ENCODE measurements at regions not wholly inside any gene's neighbourhood (a gene's known extent, or its start where the extent isn't known, plus 50 kb on each side); places are given as distances from the start of the nearest gene placed in this dataset.
"Not testable (repeated sequence)": the region's sequence is repeated elsewhere in the genome, so short reads cannot be mapped to it uniquely, and the experiment has no call there.

DNA sequence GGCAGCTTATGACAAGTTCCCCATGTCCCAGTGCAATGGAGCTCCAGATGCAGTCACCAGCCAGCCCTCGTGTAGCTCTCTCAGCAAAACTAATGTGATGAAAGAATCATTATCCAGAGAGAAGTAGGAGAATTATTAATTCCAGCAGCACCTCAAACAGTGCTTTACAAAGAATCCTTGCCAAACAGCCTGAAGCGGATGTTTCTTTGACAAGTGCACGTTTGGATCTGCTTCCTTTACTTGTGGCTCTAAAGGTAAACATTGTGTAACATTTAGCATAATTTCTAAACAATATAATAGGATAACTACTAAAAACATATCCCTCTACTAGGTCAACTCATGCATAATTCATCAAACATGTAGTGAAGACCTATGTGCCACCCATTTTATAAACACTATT lies 197.0 kb downstream of the FAM181B start:
- DNase-seq (ENCODE audit: low read depth, low spot score), result no peak

GRCh38 chr11:82533628-82534327 lies 199.9 kb downstream of the FAM181B start:
- DNase-seq (ENCODE audit: low read depth, low spot score), result no peak

DNA sequence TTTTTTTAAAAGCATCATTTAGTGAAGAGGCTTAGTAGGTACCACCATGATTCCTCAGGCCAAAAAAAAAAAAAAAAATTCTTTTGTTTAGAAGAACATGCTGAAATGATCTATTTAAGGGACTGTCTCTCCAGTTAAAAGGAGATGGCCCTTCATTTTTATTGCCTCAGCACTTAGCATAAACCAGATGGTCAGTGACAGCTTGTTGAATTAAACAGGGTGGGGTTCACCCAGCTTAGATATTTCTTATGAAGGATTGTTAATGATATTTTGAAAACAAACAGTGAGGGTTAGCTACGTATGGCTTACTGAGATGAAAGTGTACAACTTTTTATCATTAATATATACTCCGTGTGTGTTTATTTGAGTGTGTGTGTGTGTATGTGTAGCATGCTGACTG lies 203.7 kb downstream of the FAM181B start:
- no peak for DNase-seq (ENCODE audit: low read depth, low spot score)

DNA sequence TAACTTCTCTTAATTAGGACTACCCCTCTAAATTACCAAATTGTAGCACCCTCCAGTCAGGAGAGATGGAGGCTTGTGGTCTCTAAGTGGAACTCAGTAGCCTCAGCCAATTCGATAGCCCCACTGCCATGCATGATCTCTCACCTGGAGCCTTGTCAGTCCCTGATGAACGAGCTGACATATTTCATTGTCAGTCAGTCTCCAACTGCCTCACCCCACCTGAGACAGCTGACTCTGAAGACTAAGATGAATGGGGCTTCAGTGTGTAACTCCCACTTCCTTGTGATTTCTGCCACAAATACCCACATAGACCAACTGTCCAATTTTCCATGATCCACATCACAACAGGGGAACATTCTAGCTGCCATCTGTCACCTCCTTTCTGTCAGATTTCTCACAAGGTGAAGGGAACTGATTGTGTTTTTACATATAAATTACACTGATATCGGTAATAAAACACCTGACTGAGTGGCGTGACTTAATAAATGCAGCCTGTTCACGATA lies 206.5 kb downstream of the FAM181B start:
- no peak for DNase-seq (ENCODE audit: low read depth, low spot score)

- DNase-seq (ENCODE audit: low read depth, low spot score), result no peak
Observed at GRCh38 chr11:82523141-82523540, 210.5 kb downstream of the FAM181B start.

DNA sequence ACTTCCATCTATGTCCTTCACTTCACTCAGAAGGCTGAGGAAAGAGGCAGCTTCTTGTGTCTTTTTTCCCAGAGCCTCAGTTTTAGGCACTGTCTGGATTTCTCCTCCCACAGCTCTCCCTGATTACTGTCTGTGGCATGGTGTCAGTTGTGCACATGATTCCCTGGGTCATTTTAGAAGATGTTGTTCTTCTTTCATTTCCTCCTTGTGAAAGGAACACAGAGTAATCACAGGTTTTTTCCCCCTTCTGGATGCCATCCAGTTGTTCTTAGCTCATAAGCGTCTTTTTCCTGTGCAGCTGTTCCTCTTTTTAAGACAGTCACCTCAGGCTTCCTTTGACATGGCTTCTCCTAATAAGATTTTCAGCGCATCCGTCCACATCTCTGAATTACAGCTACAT lies 212.2 kb downstream of the FAM181B start:
- no peak for DNase-seq (ENCODE audit: low read depth, low spot score)

- no peak for DNase-seq (ENCODE audit: low read depth, low spot score)
Observed at GRCh38 chr11:82507288-82507687, 226.4 kb downstream of the FAM181B start.

GRCh38 chr11:82505379-82505778 lies 228.3 kb downstream of the FAM181B start:
- no peak for DNase-seq (ENCODE audit: low read depth, low spot score)

DNA sequence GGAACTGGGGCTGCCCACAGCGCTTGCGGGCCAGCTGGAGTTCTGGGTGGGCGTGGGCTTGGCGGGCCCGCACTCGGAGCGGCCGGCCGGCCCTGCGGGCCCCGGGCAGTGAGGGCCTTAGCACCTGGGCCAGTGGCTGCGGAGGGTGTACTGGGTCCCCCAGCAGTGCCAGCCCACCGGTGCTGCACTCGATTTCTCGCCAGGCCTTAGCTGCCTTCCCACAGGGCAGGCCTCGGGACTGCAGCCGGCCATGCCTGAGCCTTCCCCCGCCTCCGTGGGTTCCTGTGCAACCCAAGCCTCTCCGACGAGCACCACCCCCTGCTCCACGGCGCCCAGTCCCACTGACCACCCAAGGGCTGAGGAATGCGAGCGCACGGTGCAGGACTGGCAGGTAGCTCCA lies 232.5 kb downstream of the FAM181B start:
- not testable (repeated sequence) for DNase-seq (ENCODE audit: low read depth, low spot score)

GRCh38 chr11:82494988-82495432 lies 238.7 kb downstream of the FAM181B start:
- DNase-seq (ENCODE audit: low read depth, low spot score), result no peak

GRCh38 chr11:82474876-82475275 lies 258.8 kb downstream of the FAM181B start:
- no peak for DNase-seq (ENCODE audit: low read depth, low spot score)

GRCh38 chr11:82465481-82465880 lies 268.2 kb downstream of the FAM181B start:
- DNase-seq (ENCODE audit: low read depth, low spot score), result no peak

GRCh38 chr11:82462608-82463242 lies 270.9 kb downstream of the FAM181B start:
- no peak for DNase-seq (ENCODE audit: low read depth, low spot score)

- DNase-seq (ENCODE audit: low read depth, low spot score), result no peak
Observed at GRCh38 chr11:82458761-82459160, 274.9 kb downstream of the FAM181B start.

DNA sequence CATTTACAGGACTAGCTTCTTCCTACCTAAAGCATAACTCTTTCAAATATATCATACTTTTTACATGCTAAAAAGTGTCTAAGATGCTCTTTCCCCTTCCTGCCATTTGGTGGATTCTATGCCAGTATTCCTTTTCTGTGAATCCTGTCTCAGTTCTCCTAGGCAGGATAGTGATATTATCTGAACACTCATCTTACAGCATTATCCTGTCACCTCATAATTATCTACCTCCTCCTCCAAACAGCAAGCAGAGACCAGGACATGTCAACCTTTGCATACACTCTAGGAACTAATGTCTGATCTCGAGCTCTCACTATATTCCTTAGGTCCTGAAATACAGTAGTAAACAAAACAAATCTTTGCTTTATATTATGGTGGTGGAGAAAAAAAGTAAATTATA lies 275.5 kb downstream of the FAM181B start:
- DNase-seq (ENCODE audit: low read depth, low spot score), result no peak

GRCh38 chr11:82450996-82451395 lies 282.7 kb downstream of the FAM181B start:
- DNase-seq (ENCODE audit: low read depth, low spot score), result no peak

DNA sequence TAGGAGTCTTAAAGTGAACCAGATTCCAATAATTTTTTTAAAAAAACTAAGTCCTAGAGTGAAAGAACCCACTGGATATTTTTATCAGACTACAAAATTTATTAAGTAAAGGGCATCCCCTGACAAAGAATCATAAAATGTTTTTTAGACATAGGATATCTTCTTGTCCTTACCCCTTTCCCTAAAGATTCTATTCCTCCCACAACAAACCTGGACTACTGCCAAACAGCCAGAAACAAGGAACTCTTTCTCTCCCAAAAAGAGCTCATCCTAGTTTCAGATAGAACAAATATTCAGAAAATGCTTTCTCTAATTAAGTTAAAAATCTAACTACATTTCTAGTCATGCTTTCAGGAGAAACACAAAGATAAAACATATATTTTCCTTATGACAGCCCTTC lies 327.1 kb downstream of the FAM181B start:
- DNase-seq (ENCODE audit: low read depth, low spot score), result no peak

DNA sequence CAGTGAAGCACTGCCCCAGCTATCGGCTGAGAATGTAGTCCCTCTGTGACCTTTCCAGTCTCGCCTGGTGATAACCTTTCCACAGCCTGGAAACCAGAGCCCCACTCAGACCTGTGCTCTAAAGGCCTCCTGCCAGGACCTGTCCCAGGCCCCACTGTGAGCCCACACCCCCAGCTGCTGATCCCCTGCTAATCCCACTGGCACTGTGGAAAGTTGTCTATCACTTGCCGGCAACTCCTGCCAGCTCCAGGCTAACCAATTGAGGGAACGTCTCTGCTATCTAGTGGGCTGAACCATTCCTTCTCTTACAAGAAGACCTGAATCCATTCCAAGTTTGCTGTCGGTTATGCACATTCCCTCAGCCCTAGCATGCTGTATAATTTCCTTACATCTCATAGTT lies 328.2 kb downstream of the FAM181B start:
- DNase-seq (ENCODE audit: low read depth, low spot score), result no peak

- DNase-seq (ENCODE audit: low read depth, low spot score), result no peak
Observed at GRCh38 chr11:82404981-82405380, 328.7 kb downstream of the FAM181B start.

DNA sequence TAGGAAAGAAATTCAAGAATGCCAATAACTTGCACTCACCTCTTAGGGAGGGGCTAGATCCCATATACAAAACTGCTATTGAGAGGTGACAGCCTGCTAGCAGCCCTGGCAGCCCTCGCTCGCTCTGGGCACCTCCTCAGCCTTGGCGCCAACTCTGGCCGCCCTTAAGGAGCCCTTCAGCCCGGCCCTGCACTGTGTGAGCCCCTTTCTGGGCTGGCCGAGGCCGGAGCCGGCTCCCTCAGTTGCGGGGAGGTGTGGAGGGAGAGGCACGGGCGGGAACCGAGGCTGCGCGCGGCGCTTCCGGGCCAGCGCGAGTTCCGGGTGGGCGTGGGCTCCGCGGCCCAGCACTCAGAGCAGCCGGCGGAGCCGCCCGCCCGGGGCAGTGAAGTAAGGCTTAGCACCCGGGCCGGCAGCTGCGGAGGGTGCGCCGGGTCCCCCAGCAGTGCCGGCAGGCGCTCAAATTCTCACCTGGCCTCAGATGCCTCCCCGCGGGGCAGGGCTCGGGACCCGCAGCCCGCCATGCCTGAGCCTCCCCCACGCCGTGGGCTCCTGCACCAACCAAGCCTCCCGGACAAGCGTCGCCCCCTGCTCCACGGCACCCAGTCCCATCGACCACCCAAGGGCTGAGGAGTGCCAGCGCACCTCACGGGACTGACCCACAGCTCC lies 329.9 kb downstream of the FAM181B start:
- DNase-seq (ENCODE audit: low read depth, low spot score), result no peak

DNA sequence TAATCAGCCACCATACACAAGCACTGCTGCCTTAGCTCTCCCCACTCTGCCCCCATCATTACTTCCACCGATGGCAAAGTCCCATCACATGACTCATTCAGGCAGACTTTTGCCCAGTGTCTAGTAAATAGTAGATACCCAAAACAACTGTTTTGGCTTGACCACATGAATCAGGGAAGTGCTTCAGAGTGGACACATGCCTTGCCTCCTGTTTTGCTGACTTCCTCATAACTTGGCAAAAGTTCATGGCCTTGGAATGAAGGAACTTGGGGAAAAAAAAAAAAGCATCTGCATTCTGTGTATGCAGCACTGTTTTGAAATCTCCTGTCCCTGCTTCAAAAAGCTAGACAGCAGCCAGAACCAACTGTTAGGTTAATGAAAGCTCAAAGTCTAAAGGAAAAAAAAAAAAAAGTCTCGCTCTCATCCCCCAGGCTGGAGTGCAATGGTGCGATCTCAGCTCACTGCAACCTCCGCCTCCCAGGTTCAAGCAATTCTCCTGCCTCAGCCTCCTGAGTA lies 335.3 kb downstream of the FAM181B start:
- DNase-seq (ENCODE audit: low read depth, low spot score), result no peak

- DNase-seq (ENCODE audit: low read depth, low spot score), result not testable (repeated sequence)
Observed at GRCh38 chr11:82396639-82397038, 337.0 kb downstream of the FAM181B start.

Measured in smooth muscle cell of the brain vasculature (primary cell).